Left ventricle myocardium inferior (tissue), 1 donor: ENCODE measurements at regions not wholly inside any gene's neighbourhood (a gene's known extent, or its start where the extent isn't known, plus 50 kb on each side); places are given as distances from the start of the nearest gene placed in this dataset.

ENCODE experiments used
- DNase-seq: peaks from one replicate; pipeline ENCODE4 v3.0.0-alpha.2; 2020
- H3K27ac ChIP-seq: fragments of 200-600 bp; replicated peaks from 2 replicates; pipeline ENCODE4 v1.8.0; 2021
- H3K27me3 ChIP-seq: fragments of 200-600 bp; 2 replicates; pipeline ENCODE4 v1.8.0; 2021; ENCODE audit warnings: low read depth
- H3K36me3 ChIP-seq: fragments of 200-600 bp; 2 replicates; pipeline ENCODE4 v1.8.0; 2021
- H3K4me1 ChIP-seq: fragments of 200-600 bp; 2 replicates; pipeline ENCODE4 v1.8.0; 2021
- H3K4me3 ChIP-seq: fragments of 200-600 bp; 2 replicates; pipeline ENCODE4 v1.8.0; 2021; ENCODE audit warnings: mild to moderate bottlenecking, moderate library complexity
- H3K9me3 ChIP-seq: fragments of 200-600 bp; replicated peaks from 2 replicates; pipeline ENCODE4 v1.8.0; 2021
- CTCF ChIP-seq: fragments of 200-600 bp; IDR thresholded peaks from 2 replicates; pipeline ENCODE4 v1.8.0; 2021; ENCODE audit warnings: antibody characterized with exemption, mild to moderate bottlenecking, borderline replicate concordance
- intact Hi-C: fragments of 100-400 bp; cut with micrococcal nuclease; formaldehyde crosslinking; loops from one replicate; pipeline ENCODE4 v1.11.0; 2022
- donor health status: DM: no; HTN: yes; CAD: no; lungs with severe emphysema.

- no peak for TF ChIP-seq CTCF
- Histone ChIP-seq H3K27ac (no peak overlapping the region), H3K27me3 (no peaks in the 10 kb centered on the region), H3K4me3 (no peak overlapping the region), H3K36me3 (peaks cover 31% of the 10 kb centered on the region), H3K9me3 (no peaks in the 10 kb centered on the region), H3K4me1 (peaks cover 9% of the 10 kb centered on the region)
- DNase-seq, result no peak
- intact Hi-C loops, result no loop called here
Observed at GRCh38 chr3:11699083-11699427, 55.3 kb upstream of the VGLL4 start.

- DNase-seq, result no peak
- no peaks in the 10 kb centered on the region for H3K9me3 ChIP-seq
- no peak for TF ChIP-seq CTCF
- H3K4me3 ChIP-seq, result no peak overlapping the region
- no peak overlapping the region for H3K27ac ChIP-seq
- H3K4me1 ChIP-seq, result peaks cover 9% of the 10 kb centered on the region
- intact Hi-C loops, result no loop called here
- no peaks in the 10 kb centered on the region for H3K27me3 ChIP-seq
- H3K36me3 ChIP-seq, result peaks cover 31% of the 10 kb centered on the region
Observed at GRCh38 chr3:11698326-11699082, 54.8 kb upstream of the VGLL4 start.

GRCh38 chr3:11697701-11698100 is 54.0 kb upstream of the VGLL4 start:
- TF ChIP-seq CTCF, result no peak
- intact Hi-C loops, result no loop called here
- no peak for DNase-seq
- no peak overlapping the region for H3K4me3 ChIP-seq
- no peaks in the 10 kb centered on the region for H3K9me3 ChIP-seq
- H3K27ac ChIP-seq, result no peak overlapping the region
- H3K36me3 ChIP-seq, result peaks cover 36% of the 10 kb centered on the region
- no peaks in the 10 kb centered on the region for H3K27me3 ChIP-seq
- peaks cover 10% of the 10 kb centered on the region for H3K4me1 ChIP-seq

GRCh38 chr3:11696054-11696453 is 52.3 kb upstream of the VGLL4 start:
- Histone ChIP-seq H3K4me3 (no peak overlapping the region), H3K27me3 (no peaks in the 10 kb centered on the region), H3K4me1 (peaks cover 24% of the 10 kb centered on the region), H3K27ac (no peak overlapping the region), H3K36me3 (peaks cover 33% of the 10 kb centered on the region), H3K9me3 (no peaks in the 10 kb centered on the region)
- intact Hi-C loops, result no loop called here
- no peak for TF ChIP-seq CTCF
- no peak for DNase-seq
